Type B pancreatic cell (in vitro differentiated cells): ENCODE measurements at regions not wholly inside any gene's neighbourhood (a gene's known extent, or its start where the extent isn't known, plus 50 kb on each side); places are given as distances from the start of the nearest gene placed in this dataset.

Experiments
- DNase-seq: peaks from one replicate; pipeline ENCODE4 v3.0.0; 2021; ENCODE audit warnings: mixed read lengths; ENCODE audit not compliant: unreplicated experiment; ENCODE audit errors: extremely low spot score
- H3K27ac Mint-ChIP-seq: 2 replicates; pipeline ENCODE4 v1.8.0; 2021; ENCODE audit warnings: mild to moderate bottlenecking, mixed read lengths
- H3K27me3 Mint-ChIP-seq: 2 replicates; pipeline ENCODE4 v1.8.0; 2021; ENCODE audit warnings: mixed read lengths
- H3K36me3 Mint-ChIP-seq: 2 replicates; pipeline ENCODE4 v1.8.0; 2021; ENCODE audit warnings: mixed read lengths
- H3K4me1 Mint-ChIP-seq: one replicate; pipeline ENCODE4 v1.8.0; 2021; ENCODE audit warnings: mixed read lengths; ENCODE audit not compliant: unreplicated experiment
- H3K4me3 Mint-ChIP-seq: 2 replicates; pipeline ENCODE4 v1.8.0; 2021; ENCODE audit warnings: mild to moderate bottlenecking, mixed read lengths
- H3K9me3 Mint-ChIP-seq: 2 replicates; pipeline ENCODE4 v1.8.0; 2021; ENCODE audit warnings: mixed read lengths
- TF ChIP-seq, protein P1 (sequence below): fragments of 200-600 bp; sonication (generic); conservative IDR thresholded peaks from 2 replicates; pipeline ENCODE4 v1.5.0; 2021; ENCODE audit warnings: antibody characterized with exemption, mild to moderate bottlenecking

DNA sequence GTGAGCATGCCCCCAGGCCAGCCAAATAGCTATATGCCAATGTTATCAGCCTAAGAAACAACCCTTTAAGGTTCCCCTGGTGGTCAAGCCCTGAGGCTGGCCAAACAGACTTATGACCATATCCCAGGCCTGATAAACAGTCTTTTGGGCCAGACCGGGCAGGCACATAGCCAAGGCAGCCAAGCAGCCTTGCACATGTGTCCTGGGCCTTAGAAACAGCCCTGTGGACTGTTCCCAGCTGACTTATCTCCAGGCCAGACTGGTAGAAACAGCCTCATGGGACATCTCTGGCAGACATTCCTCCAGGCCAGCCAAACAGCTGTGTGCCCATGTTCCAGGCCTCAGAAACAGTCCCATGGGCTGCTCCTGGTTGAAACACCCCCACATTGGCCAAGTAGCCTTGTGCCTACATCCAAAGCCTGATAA is 295.0 kb upstream of the MGAT4C start:
- no peaks in the 10 kb centered on the region for H3K4me1 Mint-ChIP-seq
- H3K4me3 Mint-ChIP-seq: no peak overlapping the region
- TF ChIP-seq, protein P1, sequence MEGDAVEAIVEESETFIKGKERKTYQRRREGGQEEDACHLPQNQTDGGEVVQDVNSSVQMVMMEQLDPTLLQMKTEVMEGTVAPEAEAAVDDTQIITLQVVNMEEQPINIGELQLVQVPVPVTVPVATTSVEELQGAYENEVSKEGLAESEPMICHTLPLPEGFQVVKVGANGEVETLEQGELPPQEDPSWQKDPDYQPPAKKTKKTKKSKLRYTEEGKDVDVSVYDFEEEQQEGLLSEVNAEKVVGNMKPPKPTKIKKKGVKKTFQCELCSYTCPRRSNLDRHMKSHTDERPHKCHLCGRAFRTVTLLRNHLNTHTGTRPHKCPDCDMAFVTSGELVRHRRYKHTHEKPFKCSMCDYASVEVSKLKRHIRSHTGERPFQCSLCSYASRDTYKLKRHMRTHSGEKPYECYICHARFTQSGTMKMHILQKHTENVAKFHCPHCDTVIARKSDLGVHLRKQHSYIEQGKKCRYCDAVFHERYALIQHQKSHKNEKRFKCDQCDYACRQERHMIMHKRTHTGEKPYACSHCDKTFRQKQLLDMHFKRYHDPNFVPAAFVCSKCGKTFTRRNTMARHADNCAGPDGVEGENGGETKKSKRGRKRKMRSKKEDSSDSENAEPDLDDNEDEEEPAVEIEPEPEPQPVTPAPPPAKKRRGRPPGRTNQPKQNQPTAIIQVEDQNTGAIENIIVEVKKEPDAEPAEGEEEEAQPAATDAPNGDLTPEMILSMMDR: no peak
- DNase-seq: no peak
- H3K9me3 Mint-ChIP-seq: no peaks in the 10 kb centered on the region
- H3K27me3 Mint-ChIP-seq: no peaks in the 10 kb centered on the region
- no peak overlapping the region for H3K27ac Mint-ChIP-seq
- no peaks in the 10 kb centered on the region for H3K36me3 Mint-ChIP-seq

- Mint-ChIP-seq H3K4me3 (no peak overlapping the region), H3K4me1 (no peaks in the 10 kb centered on the region), H3K36me3 (no peaks in the 10 kb centered on the region), H3K27ac (no peak overlapping the region), H3K27me3 (no peaks in the 10 kb centered on the region), H3K9me3 (no peaks in the 10 kb centered on the region)
- no peak for DNase-seq
- TF ChIP-seq, protein P1: no peak
Observed at GRCh38 chr12:86550218-86551145, 294.3 kb upstream of the MGAT4C start.

GRCh38 chr12:86543716-86544115 is 287.5 kb upstream of the MGAT4C start:
- Mint-ChIP-seq H3K4me1 (no peaks in the 10 kb centered on the region), H3K9me3 (no peaks in the 10 kb centered on the region), H3K36me3 (no peaks in the 10 kb centered on the region), H3K4me3 (no peak overlapping the region), H3K27ac (no peak overlapping the region), H3K27me3 (no peaks in the 10 kb centered on the region)
- TF ChIP-seq, protein P1: no peak
- no peak for DNase-seq

GRCh38 chr12:86530996-86531655 is 274.9 kb upstream of the MGAT4C start:
- Mint-ChIP-seq H3K4me1 (no peaks in the 10 kb centered on the region), H3K9me3 (peaks cover 5% of the 10 kb centered on the region), H3K27ac (no peak overlapping the region), H3K36me3 (no peaks in the 10 kb centered on the region), H3K4me3 (no peak overlapping the region), H3K27me3 (no peaks in the 10 kb centered on the region)
- no peak for DNase-seq
- TF ChIP-seq, protein P1: no peak

GRCh38 chr12:86526060-86526595 is 269.9 kb upstream of the MGAT4C start:
- Mint-ChIP-seq H3K36me3 (no peaks in the 10 kb centered on the region), H3K4me3 (no peak overlapping the region), H3K27ac (no peak overlapping the region), H3K4me1 (no peaks in the 10 kb centered on the region), H3K9me3 (peaks cover 22% of the 10 kb centered on the region), H3K27me3 (no peaks in the 10 kb centered on the region)
- no peak for DNase-seq
- TF ChIP-seq, protein P1: no peak
